SK-N-MC (cell line): ENCODE measurements at regions not wholly inside any gene's neighbourhood (a gene's known extent, or its start where the extent isn't known, plus 50 kb on each side); places are given as distances from the start of the nearest gene placed in this dataset.
"Not testable (repeated sequence)": the region's sequence is repeated elsewhere in the genome, so short reads cannot be mapped to it uniquely, and the experiment has no call there.

Source experiments
- DNase-seq: peaks from one replicate; pipeline ENCODE4 v3.0.0-alpha.2; 2011; ENCODE audit warnings: low read depth, low spot score
- H3K27ac ChIP-seq: fragments of 200-600 bp; sonication (generic); 2 replicates; pipeline ENCODE4 v1.5.1; 2016; ENCODE audit warnings: mixed run types
- H3K36me3 ChIP-seq: fragments of 200-600 bp; sonication (generic); 2 replicates; pipeline ENCODE4 v1.6.1; 2017; ENCODE audit warnings: antibody characterized with exemption, low read length, mixed read lengths; ENCODE audit not compliant: insufficient read depth
- H3K4me3 ChIP-seq: fragments of 200-600 bp; sonication (generic); 2 replicates; pipeline ENCODE4 v1.5.1; 2016
- H3K9ac ChIP-seq: fragments of 200-600 bp; sonication (generic); 2 replicates; pipeline ENCODE4 v1.8.0; 2017; ENCODE audit warnings: mixed run types, mixed read lengths; ENCODE audit not compliant: insufficient read length
- H3K9me3 ChIP-seq: fragments of 200-600 bp; sonication (generic); 2 replicates; pipeline ENCODE4 v1.6.1; 2017; ENCODE audit warnings: low read depth, mild to moderate bottlenecking, antibody characterized with exemption, low read length, moderate library complexity, mixed read lengths
- EZH2 ChIP-seq: fragments of 200-600 bp; sonication (generic); IDR thresholded peaks from one replicate; pipeline ENCODE4 v1.6.1; 2017; ENCODE audit warnings: antibody characterized with exemption
- FOXP2 ChIP-seq: optimal IDR thresholded peaks from 2 replicates; pipeline ENCODE3; 2011; ENCODE audit warnings: mild to moderate bottlenecking, moderate library complexity; ENCODE audit not compliant: insufficient read depth; ENCODE audit errors: extremely low read length, control extremely low read depth
- POLR2AphosphoS5 ChIP-seq: IDR thresholded peaks from 2 replicates; pipeline ENCODE4 v1.6.1; 2012; ENCODE audit warnings: mild to moderate bottlenecking, low read depth, low read length, borderline replicate concordance

DNA sequence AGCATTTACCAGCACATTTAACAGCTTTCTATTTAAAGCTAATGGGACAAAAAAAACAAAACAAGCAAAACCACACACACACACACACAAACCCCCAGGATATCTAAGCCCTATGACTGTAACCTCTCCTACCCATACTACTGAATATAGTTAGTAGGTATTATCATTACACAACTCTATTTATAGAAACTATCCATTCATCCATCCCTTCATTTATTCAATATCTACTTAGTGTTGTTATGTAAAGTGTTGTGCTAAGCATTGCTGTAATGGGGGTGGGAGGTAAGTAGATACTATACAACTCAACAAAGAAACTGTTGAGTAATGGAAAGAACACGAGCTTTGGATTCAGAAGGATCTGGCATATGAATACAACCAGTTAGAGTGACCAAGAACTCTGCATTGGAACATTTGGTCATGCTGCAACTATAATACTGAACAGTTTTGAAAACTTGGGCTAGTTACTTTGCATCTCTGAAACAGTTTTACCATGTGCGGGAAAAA, 82.3 kb upstream of the ZNF608 start:
- TF ChIP-seq POLR2AphosphoS5 = no peak
- no peak for TF ChIP-seq FOXP2
- no peak for TF ChIP-seq EZH2
- H3K4me3 ChIP-seq = no peak overlapping the region
- no peaks in the 10 kb centered on the region for H3K9me3 ChIP-seq
- H3K9ac ChIP-seq = no peak overlapping the region
- DNase-seq = no peak
- H3K36me3 ChIP-seq = no peaks in the 10 kb centered on the region
- no peak overlapping the region for H3K27ac ChIP-seq

DNA sequence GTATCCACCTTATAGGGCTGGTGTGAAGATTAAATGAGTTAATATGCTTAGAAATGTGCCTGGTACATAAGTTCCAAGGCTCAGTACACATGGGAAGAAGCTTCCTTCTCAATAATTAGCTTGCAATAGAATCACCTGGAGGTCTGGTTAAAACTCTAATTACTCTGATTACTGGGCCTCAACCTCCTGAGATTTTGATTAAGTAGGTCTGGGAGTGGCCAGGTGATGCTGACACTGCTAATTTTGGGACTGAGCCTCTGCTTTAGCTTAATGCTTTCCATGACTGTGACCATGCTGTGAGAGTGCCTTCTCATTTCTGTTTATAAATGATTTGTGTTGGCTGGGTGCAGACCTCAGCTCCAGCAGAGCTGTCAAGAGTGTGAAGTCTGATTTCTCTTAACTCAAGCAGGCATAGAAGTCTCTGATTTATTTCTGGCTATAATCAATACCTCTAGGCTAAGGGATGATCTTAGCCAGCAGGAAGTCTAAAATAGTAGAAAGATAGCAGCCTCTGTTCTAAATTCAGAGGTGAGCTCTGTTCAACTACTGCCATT, 85.3 kb upstream of the ZNF608 start:
- H3K36me3 ChIP-seq = no peaks in the 10 kb centered on the region
- TF ChIP-seq FOXP2 (no peak), POLR2AphosphoS5 (no peak), EZH2 (no peak)
- H3K9ac ChIP-seq = no peak overlapping the region
- DNase-seq = no peak
- H3K27ac ChIP-seq = no peak overlapping the region
- no peak overlapping the region for H3K4me3 ChIP-seq
- H3K9me3 ChIP-seq = no peaks in the 10 kb centered on the region

DNA sequence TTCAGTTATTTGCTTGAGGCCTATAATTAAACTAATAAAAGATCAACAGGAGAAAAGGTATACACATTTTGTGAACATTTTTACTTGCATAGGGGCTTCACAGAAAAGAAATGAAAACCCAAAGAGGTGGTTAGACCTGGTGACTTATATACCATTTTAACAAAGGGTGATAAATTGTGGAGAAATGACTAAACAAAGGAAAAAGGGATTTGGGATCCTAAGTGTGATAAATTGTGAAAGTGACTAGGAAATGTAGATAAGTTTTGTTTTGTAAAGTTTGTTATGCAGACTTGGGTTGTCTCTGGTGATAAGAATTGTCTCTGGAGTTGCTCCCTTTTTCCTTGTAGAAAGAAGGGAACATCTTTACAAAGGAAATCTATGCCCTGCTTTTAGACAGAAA, 86.1 kb upstream of the ZNF608 start:
- H3K36me3 ChIP-seq = no peaks in the 10 kb centered on the region
- H3K9me3 ChIP-seq = no peaks in the 10 kb centered on the region
- TF ChIP-seq POLR2AphosphoS5 = no peak
- TF ChIP-seq FOXP2 = no peak
- TF ChIP-seq EZH2 = no peak
- DNase-seq = no peak
- H3K4me3 ChIP-seq = no peak overlapping the region
- H3K27ac ChIP-seq = no peak overlapping the region
- H3K9ac ChIP-seq = no peak overlapping the region

DNA sequence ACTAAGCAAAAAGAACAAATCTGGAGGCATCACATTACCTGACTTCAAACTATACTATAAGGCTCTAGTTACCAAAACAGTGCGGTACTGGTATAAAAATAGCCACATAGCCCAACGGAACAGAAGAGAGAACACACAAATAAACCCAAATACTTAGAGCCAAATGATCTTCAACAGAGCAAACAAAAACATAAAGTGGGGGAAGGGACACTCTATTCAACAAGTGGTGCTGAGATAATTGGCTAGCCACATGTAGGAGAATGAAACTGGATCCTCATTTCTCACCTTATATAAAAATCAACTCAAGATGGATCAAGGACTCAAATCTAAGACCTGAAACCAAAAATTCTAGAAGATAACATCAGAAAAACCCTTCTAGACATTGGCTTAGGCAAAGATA, 89.9 kb upstream of the ZNF608 start:
- not testable (repeated sequence) for H3K9ac ChIP-seq, H3K9me3 ChIP-seq, H3K36me3 ChIP-seq, H3K27ac ChIP-seq, H3K4me3 ChIP-seq, DNase-seq

DNA sequence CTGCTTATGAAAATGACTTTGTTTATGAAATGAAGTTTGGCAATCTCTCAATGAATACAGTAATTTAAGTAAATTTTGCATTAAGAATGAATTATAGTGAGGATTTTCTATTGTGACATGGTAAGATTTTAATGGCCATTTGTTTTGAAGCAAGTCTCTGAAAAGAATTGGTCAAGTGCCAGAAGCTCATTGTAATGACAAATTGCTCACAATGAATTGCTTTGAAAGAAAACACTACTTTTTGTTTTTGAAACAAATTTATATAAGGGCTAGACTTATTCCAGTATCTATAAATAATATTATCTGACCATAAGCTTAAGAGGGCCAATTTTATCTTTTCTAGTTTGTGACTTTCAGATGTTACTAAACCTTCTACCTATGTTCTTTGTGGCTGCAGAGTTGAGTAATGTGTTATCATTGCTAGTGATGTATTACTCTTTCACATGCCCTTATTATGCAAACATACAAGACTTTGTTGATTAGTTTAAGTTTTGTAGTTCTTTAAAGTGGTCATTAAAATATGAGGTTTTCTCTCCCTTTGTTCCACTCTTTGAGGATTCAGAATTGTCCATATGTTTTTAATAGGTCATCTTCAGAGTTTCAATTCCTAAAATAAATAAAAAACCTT, 93.0 kb upstream of the ZNF608 start:
- TF ChIP-seq EZH2 (no peak), POLR2AphosphoS5 (no peak), FOXP2 (no peak)
- H3K9me3 ChIP-seq = no peaks in the 10 kb centered on the region
- H3K4me3 ChIP-seq = no peak overlapping the region
- DNase-seq = no peak
- H3K36me3 ChIP-seq = no peaks in the 10 kb centered on the region
- no peak overlapping the region for H3K9ac ChIP-seq
- no peak overlapping the region for H3K27ac ChIP-seq

DNA sequence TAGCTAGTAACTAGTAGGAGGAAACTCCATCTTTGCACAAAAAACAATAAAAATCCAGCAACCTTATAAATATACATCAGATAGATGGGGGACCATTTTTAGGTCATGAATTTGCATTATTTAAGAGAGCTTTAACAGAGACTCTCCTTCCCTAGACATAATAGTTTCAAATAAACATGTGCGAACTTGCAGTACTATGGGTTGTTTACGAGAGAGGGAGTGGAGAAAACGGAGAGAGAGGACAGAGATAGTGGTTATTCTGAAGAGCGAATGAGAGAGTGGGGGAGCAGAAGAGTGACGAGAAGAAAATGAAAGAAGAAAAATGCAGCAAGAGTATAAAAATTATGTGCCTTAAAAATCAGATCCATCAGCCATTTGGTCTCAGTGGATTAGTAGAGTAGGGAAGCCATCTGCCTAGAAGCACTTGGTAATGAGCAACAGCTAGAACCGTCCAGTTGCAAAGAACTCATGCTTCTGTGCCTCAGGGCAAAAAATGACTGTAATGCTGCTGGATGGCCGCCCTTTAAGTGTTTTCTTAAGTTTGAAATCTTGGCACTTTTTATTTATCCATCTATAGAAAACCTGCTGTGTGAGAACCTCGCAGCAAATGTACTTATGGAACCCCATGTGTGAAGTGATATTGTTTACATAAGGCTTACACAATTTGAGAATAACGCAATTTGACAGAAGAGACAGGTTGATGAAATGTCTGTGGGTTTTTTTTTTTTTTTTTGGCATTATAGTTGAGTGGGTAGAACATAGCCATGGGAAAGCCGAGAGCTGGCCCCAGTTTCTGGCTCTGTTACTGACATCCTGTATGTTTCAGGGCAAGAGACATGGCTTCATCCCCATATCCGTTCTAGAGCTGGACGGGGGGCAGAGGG, 95.6 kb upstream of the ZNF608 start:
- Histone ChIP-seq H3K4me3 (no peak overlapping the region), H3K36me3 (no peaks in the 10 kb centered on the region), H3K27ac (no peak overlapping the region), H3K9ac (no peak overlapping the region), H3K9me3 (no peaks in the 10 kb centered on the region)
- TF ChIP-seq POLR2AphosphoS5 (no peak), EZH2 (no peak), FOXP2 (no peak)
- no peak for DNase-seq

DNA sequence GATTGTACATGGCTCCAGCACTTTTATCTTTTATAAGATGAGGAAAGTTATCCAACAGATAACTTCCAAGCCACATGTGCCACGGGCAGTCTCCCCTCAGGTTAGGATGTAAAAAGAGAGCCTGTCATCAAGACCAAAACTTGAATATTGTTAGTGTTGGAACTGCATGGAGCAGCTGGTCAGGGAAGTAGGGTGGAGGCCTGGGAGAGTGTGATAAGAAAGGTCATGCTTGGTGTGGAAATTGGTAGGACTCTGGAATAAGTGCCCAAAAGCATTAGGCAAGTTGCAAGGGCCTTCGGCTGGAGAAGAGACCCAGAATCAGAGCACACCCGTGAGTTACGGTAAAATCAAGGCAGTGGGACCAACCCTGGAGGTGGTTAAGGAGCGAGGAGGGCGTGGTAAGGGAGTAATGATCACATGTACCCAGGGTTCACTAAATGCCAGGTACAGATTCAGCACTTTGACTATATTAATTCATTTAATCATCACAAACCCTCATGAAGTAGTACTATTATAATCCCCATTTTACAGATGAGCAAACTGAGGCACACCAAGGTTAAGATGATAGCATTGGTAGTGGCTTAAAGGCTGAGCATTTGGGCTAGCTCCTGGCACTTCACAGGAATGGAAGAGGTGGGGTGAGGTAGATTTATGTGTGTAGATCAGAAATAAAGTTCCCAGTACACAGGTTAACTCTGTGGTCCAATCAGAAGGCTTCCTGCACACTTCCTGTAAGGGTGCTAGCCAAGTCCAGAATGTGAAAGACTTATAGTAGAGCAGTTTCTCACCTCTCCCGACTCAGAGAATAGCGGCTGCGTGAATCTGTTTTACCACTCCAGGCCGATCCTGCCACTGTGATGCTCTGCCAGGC, 96.5 kb upstream of the ZNF608 start:
- Histone ChIP-seq H3K9ac (no peak overlapping the region), H3K36me3 (no peaks in the 10 kb centered on the region), H3K27ac (no peak overlapping the region), H3K9me3 (no peaks in the 10 kb centered on the region), H3K4me3 (no peak overlapping the region)
- no peak for DNase-seq
- no peak for TF ChIP-seq EZH2
- TF ChIP-seq FOXP2 = no peak
- no peak for TF ChIP-seq POLR2AphosphoS5

DNA sequence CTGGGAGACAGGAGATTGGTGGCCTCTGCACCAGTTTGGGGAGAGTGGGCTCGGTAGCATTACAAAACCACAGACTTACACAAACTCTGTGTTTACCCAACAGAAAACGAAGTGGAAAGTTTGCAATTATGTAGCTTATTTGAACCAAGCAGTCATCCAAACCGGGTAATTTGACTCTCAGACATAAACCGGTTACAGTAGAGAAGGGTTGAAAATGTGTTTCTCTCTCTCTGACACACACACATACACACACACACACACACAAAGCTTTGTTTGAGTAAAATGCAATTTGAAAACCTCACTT, 97.1 kb upstream of the ZNF608 start:
- Histone ChIP-seq H3K36me3 (no peaks in the 10 kb centered on the region), H3K9me3 (no peaks in the 10 kb centered on the region), H3K4me3 (no peak overlapping the region), H3K27ac (no peak overlapping the region), H3K9ac (no peak overlapping the region)
- DNase-seq = no peak
- TF ChIP-seq FOXP2 = no peak
- no peak for TF ChIP-seq EZH2
- no peak for TF ChIP-seq POLR2AphosphoS5
